ENCODE measurements at regions not wholly inside any gene's neighbourhood (a gene's known extent, or its start where the extent isn't known, plus 50 kb on each side); places are given as distances from the start of the nearest gene placed in this dataset.

DNA sequence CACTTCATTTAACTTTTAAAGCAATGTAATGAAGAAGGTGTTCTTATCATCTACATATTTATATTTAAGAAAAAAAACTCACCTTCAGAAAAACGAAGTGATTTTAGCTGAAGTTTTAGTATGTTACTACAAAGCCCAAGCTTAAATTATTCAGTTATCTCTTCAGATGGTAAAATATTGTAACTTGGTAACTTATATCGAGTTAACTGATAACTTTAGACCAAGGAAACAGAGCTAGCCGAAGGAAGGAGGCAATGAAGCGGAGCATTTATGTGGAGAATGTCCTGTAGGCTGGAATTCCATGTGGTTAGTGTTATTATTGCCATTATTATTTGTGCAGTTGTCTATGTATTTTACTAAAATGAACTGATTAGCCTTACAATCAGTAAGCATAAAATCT, 1102.1 kb upstream of the LCORL start:
- intact Hi-C loops (cut with micrococcal nuclease; ENCODE audit: unreplicated experiment) (no loop called here), in situ Hi-C loops (cut with HindIII; ENCODE audit: extremely low pct_ligation_motif_present, low pct_unique_long_range_greater_than_20kb) (no loop called here)
- DNase-seq (ENCODE audit: low spot score) = no peak
- H3K79me2 ChIP-seq (ENCODE audit: insufficient read depth, low read length) = no peaks in the 10 kb centered on the region
- ChIA-PET POLR2A (no interaction called here), CTCF (ENCODE audit: low intra/inter-chr PET ratio, low total read pairs) (no interaction called here)
- H4K20me1 ChIP-seq (ENCODE audit: insufficient read depth, low read length) = no peaks in the 10 kb centered on the region
- no peak for FAIRE-seq
- no peaks in the 10 kb centered on the region for H3K27me3 ChIP-seq (ENCODE audit: control insufficient read depth in 1 of 2, insufficient read depth in 2 of 2, low read length in 2 of 2)
- no peak for ATAC-seq
- no peaks in the 10 kb centered on the region for H3K4me1 ChIP-seq (ENCODE audit: insufficient read depth, low read length)
- H3K36me3 ChIP-seq (replicated peaks in 1 of 2; ENCODE audit: control insufficient read depth in 1 of 2, insufficient read depth in 2 of 2, low read length in 2 of 2) = no peaks in the 10 kb centered on the region
- H3K9me3 ChIP-seq (ENCODE audit: low read length) = peaks cover 86% of the 10 kb centered on the region
- no TSS peak for BruUV-seq (replicated peaks)
- no peak overlapping the region for H3K4me3 ChIP-seq (replicated peaks in 1 of 3; ENCODE audit: insufficient read depth in 1 of 3, low read depth in 2 of 3, low read length in 3 of 3)
- no peak overlapping the region for H3K27ac ChIP-seq (ENCODE audit: extremely low read length, insufficient read depth, low read length)
- no peak overlapping the region for H2AFZ ChIP-seq (ENCODE audit: low read length)
- no peak for TF ChIP-seq ZNF260 (CRISPR knock-in tag; IDR thresholded peaks at IDR 0.05; ENCODE audit: borderline replicate concordance, low read depth)
- TF ChIP-seq, protein P1, sequence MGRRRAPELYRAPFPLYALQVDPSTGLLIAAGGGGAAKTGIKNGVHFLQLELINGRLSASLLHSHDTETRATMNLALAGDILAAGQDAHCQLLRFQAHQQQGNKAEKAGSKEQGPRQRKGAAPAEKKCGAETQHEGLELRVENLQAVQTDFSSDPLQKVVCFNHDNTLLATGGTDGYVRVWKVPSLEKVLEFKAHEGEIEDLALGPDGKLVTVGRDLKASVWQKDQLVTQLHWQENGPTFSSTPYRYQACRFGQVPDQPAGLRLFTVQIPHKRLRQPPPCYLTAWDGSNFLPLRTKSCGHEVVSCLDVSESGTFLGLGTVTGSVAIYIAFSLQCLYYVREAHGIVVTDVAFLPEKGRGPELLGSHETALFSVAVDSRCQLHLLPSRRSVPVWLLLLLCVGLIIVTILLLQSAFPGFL (CRISPR knock-in tag; IDR thresholded peaks at IDR 0.05) = no peak
- no peak for TF ChIP-seq ZNF337 (CRISPR knock-in tag; IDR thresholded peaks at IDR 0.05; ENCODE audit: borderline replicate concordance, low read depth)
- TF ChIP-seq ESRRA (CRISPR knock-in tag; IDR thresholded peaks at IDR 0.05; ENCODE audit: low read depth) = no peak
- no peak for TF ChIP-seq KDM5A (IDR thresholded peaks at IDR 0.05; ENCODE audit: borderline replicate concordance, low read length)
- no peak for TF ChIP-seq BORCS8-MEF2B (CRISPR knock-in tag; IDR thresholded peaks at IDR 0.05)
- no peak for TF ChIP-seq TARDBP (CRISPR knock-in tag; IDR thresholded peaks at IDR 0.05)
- TF ChIP-seq EEA1 (CRISPR knock-in tag; IDR thresholded peaks at IDR 0.05; ENCODE audit: borderline replicate concordance) = no peak
- TF ChIP-seq, protein P2, sequence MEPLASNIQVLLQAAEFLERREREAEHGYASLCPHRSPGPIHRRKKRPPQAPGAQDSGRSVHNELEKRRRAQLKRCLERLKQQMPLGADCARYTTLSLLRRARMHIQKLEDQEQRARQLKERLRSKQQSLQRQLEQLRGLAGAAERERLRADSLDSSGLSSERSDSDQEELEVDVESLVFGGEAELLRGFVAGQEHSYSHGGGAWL (CRISPR knock-in tag; IDR thresholded peaks at IDR 0.05) = no peak
- no peak for TF ChIP-seq SOX13 (IDR thresholded peaks at IDR 0.05)
- no peak for TF ChIP-seq SOX13 (CRISPR knock-in tag; conservative IDR thresholded peaks at IDR 0.05 in 1 of 2, IDR thresholded peaks at IDR 0.05 in 1 of 2)
- TF ChIP-seq, protein P3, sequence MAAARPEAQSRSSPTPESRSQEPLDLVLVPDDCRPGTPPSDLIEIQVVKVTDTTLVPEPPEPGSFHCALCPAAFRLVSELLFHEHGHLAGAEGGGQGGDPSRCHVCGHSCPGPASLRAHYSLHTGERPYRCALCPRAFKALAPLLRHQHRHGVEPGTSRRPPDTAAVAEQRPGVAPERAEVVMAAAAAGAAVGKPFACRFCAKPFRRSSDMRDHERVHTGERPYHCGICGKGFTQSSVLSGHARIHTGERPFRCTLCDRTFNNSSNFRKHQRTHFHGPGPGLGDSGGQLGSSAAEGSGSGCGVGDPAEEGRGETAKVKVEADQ (CRISPR knock-in tag; IDR thresholded peaks at IDR 0.05; ENCODE audit: borderline replicate concordance) = no peak
- no peak for TF ChIP-seq ZNF446 (CRISPR knock-in tag; IDR thresholded peaks at IDR 0.05)
- TF ChIP-seq SP140L (CRISPR knock-in tag; IDR thresholded peaks at IDR 0.05; ENCODE audit: borderline replicate concordance) = no peak
- no peak overlapping the region for H3K4me2 ChIP-seq (ENCODE audit: low read depth, low read length)
- whole genome bisulfite sequencing (ENCODE audit: low lambda C conversion rate) = 2% methylated on average over 4 of the region's 4 CpGs
- no peak overlapping the region for H3K9ac ChIP-seq (ENCODE audit: insufficient read depth, low read depth, low read length)

Measured in HepG2 (cell line).